Esophagus squamous epithelium (tissue), 4 donors: ENCODE measurements at regions not wholly inside any gene's neighbourhood (a gene's known extent, or its start where the extent isn't known, plus 50 kb on each side); places are given as distances from the start of the nearest gene placed in this dataset.

Source experiments
- POLR2A ChIP-seq, 4 donors: fragments of 450-650 bp; IDR thresholded peaks; one replicate each; pipeline ENCODE4 v1.6.1; 2017; ENCODE audit warnings: antibody characterized with exemption in 4 of 4, mild to moderate bottlenecking in 4 of 4, moderate library complexity in 3 of 4
- TF ChIP-seq, protein P1 (sequence below), 6 experiments: fragments of 450-650 bp in 4 of 6; fragments of 200-600 bp in 2 of 6; sonication (generic) in 2 of 6; IDR thresholded peaks; one replicate each; pipeline ENCODE4 v1.5.1; 2016 to 2019; ENCODE audit warnings: antibody characterized with exemption in 6 of 6, mild to moderate bottlenecking in 4 of 6, moderate library complexity in 4 of 6

DNA sequence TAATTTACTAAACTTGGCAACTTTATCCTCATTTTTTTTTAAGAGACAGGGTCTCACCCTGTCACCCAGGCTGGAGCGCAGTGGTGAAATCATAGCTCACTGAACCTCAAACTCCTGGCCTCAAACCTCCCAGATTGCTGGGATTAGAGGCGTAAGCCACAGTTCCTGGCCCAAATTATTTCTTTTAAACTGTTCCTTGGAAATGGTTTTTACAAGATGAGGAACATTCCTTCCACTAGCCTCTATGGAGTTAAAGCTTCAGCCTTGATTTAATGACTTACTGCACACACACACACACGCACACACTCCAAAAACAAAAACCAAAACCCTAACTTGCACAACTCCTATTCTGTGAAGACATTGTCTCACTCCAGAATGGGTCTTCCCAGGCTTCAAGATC lies 77.2 kb upstream of the TARS1 start:
- TF ChIP-seq, protein P1, sequence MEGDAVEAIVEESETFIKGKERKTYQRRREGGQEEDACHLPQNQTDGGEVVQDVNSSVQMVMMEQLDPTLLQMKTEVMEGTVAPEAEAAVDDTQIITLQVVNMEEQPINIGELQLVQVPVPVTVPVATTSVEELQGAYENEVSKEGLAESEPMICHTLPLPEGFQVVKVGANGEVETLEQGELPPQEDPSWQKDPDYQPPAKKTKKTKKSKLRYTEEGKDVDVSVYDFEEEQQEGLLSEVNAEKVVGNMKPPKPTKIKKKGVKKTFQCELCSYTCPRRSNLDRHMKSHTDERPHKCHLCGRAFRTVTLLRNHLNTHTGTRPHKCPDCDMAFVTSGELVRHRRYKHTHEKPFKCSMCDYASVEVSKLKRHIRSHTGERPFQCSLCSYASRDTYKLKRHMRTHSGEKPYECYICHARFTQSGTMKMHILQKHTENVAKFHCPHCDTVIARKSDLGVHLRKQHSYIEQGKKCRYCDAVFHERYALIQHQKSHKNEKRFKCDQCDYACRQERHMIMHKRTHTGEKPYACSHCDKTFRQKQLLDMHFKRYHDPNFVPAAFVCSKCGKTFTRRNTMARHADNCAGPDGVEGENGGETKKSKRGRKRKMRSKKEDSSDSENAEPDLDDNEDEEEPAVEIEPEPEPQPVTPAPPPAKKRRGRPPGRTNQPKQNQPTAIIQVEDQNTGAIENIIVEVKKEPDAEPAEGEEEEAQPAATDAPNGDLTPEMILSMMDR (IDR thresholded peaks at IDR 0.05) = no peak
- TF ChIP-seq POLR2A (IDR thresholded peaks at IDR 0.05) = no peak
